Astrocyte (in vitro differentiated cells and primary cell): ENCODE measurements at regions not wholly inside any gene's neighbourhood (a gene's known extent, or its start where the extent isn't known, plus 50 kb on each side); places are given as distances from the start of the nearest gene placed in this dataset.

Source experiments
- DNase-seq: peaks from one replicate; pipeline ENCODE4 v3.0.0-alpha.2; 2010; ENCODE audit warnings: low read depth
- FAIRE-seq: peaks from 2 replicates; lab custom pipeline; 2011; peaks lifted over from hg19 to GRCh38; lab: Jason Lieb, UNC
- H2AFZ ChIP-seq: 2 replicates; pipeline ENCODE4 v1.6.0; 2012; ENCODE audit warnings: low read depth, low read length, inconsistent platforms
- H3K27ac ChIP-seq: 2 replicates; pipeline ENCODE4 v1.5.1; 2011; ENCODE audit warnings: low read depth, low read length, inconsistent platforms
- H3K27me3 ChIP-seq: 2 replicates; pipeline ENCODE4 v1.6.0; 2011; ENCODE audit warnings: low read length, inconsistent platforms; ENCODE audit not compliant: insufficient read depth
- H3K36me3 ChIP-seq: 2 replicates; pipeline ENCODE4 v1.5.1; 2011; ENCODE audit warnings: low read length, inconsistent platforms; ENCODE audit not compliant: insufficient read depth
- H3K4me1 ChIP-seq: 2 replicates; pipeline ENCODE4 v1.5.1; 2011; ENCODE audit warnings: low read length, inconsistent platforms; ENCODE audit not compliant: insufficient read depth
- H3K4me2 ChIP-seq: 2 replicates; pipeline ENCODE4 v1.6.0; 2012; ENCODE audit warnings: low read length, inconsistent platforms
- H3K4me3 ChIP-seq: 2 replicates; pipeline ENCODE4 v1.5.1; 2011; ENCODE audit warnings: low read depth, mild to moderate bottlenecking, low read length, inconsistent platforms; ENCODE audit not compliant: insufficient read depth
- H3K79me2 ChIP-seq: 2 replicates; pipeline ENCODE4 v1.6.0; 2012; ENCODE audit warnings: mild to moderate bottlenecking, low read length, inconsistent platforms; ENCODE audit not compliant: insufficient read depth
- H3K9ac ChIP-seq: 2 replicates; pipeline ENCODE4 v1.6.0; 2012; ENCODE audit warnings: mild to moderate bottlenecking, low read length, inconsistent platforms
- H3K9me3 ChIP-seq: 2 replicates; pipeline ENCODE4 v1.5.1; 2012; ENCODE audit warnings: low read depth, mild to moderate bottlenecking, low read length, inconsistent platforms; ENCODE audit not compliant: insufficient read depth
- H4K20me1 ChIP-seq: 2 replicates; pipeline ENCODE4 v1.6.0; 2012; ENCODE audit warnings: low read length, inconsistent platforms; ENCODE audit not compliant: insufficient read depth
- H3K27ac Mint-ChIP-seq: one replicate; pipeline ENCODE4 v1.8.0; 2021; ENCODE audit warnings: mild to moderate bottlenecking, mixed read lengths; ENCODE audit not compliant: unreplicated experiment
- H3K27me3 Mint-ChIP-seq: one replicate; pipeline ENCODE4 v1.8.0; 2021; ENCODE audit warnings: low read depth, mixed read lengths; ENCODE audit not compliant: unreplicated experiment
- H3K36me3 Mint-ChIP-seq: one replicate; pipeline ENCODE4 v1.8.0; 2021; ENCODE audit warnings: low read depth, mixed read lengths; ENCODE audit not compliant: unreplicated experiment
- H3K4me1 Mint-ChIP-seq: one replicate; pipeline ENCODE4 v1.8.0; 2021; ENCODE audit warnings: low read depth, mixed read lengths; ENCODE audit not compliant: unreplicated experiment
- H3K4me3 Mint-ChIP-seq: one replicate; pipeline ENCODE4 v1.8.0; 2021; ENCODE audit warnings: mild to moderate bottlenecking, moderate library complexity, mixed read lengths; ENCODE audit not compliant: unreplicated experiment
- H3K9me3 Mint-ChIP-seq: one replicate; pipeline ENCODE4 v1.8.0; 2021; ENCODE audit warnings: mild to moderate bottlenecking, mixed read lengths; ENCODE audit not compliant: unreplicated experiment
- CTCF ChIP-seq: IDR thresholded peaks from 2 replicates; pipeline ENCODE4 v1.5.1; 2011; ENCODE audit warnings: low read depth, mild to moderate bottlenecking, inconsistent platforms, low read length, moderate library complexity; ENCODE audit not compliant: insufficient read depth
- EZH2 ChIP-seq: IDR thresholded peaks from 2 replicates; pipeline ENCODE4 v1.6.1; 2012; ENCODE audit warnings: mild to moderate bottlenecking, low read length, inconsistent platforms; ENCODE audit not compliant: insufficient read depth

- no peaks in the 10 kb centered on the region for H3K4me1 ChIP-seq
- H3K4me2 ChIP-seq = peak overlapping the region; percentile 19
- H3K9me3 ChIP-seq = no peaks in the 10 kb centered on the region
- DNase-seq (peak; percentile 30), FAIRE-seq (no peak)
- TF ChIP-seq CTCF = no peak
- TF ChIP-seq EZH2 = no peak
- peaks cover 37% of the 10 kb centered on the region for H3K27me3 Mint-ChIP-seq
- H2AFZ ChIP-seq = peak overlapping the region; percentile 34
- H3K4me1 Mint-ChIP-seq = no peaks in the 10 kb centered on the region
- H3K36me3 ChIP-seq = no peaks in the 10 kb centered on the region
- H3K4me3 Mint-ChIP-seq = no peak overlapping the region
- H3K27me3 ChIP-seq = no peaks in the 10 kb centered on the region
- no peaks in the 10 kb centered on the region for H3K79me2 ChIP-seq
- H3K27ac Mint-ChIP-seq = no peak overlapping the region
- no peak overlapping the region for H3K9ac ChIP-seq
- peaks cover 3% of the 10 kb centered on the region for H3K36me3 Mint-ChIP-seq
- no peaks in the 10 kb centered on the region for H4K20me1 ChIP-seq
- H3K27ac ChIP-seq = no peak overlapping the region
- H3K9me3 Mint-ChIP-seq = peaks cover 4% of the 10 kb centered on the region
- no peak overlapping the region for H3K4me3 ChIP-seq
These were observed 203.8 kb upstream of the TMEM45B start for GRCh38 chr11:129611661-129612446.

GRCh38 chr11:129612447-129612961 is 203.1 kb upstream of the TMEM45B start:
- H4K20me1 ChIP-seq = no peaks in the 10 kb centered on the region
- TF ChIP-seq EZH2 (no peak), CTCF (no peak)
- no peak overlapping the region for H3K27ac ChIP-seq
- Mint-ChIP-seq H3K27me3 (peaks cover 39% of the 10 kb centered on the region), H3K4me3 (no peak overlapping the region), H3K4me1 (no peaks in the 10 kb centered on the region), H3K36me3 (peaks cover 3% of the 10 kb centered on the region), H3K27ac (no peak overlapping the region), H3K9me3 (peaks cover 4% of the 10 kb centered on the region)
- DNase-seq = no peak
- H3K4me1 ChIP-seq = no peaks in the 10 kb centered on the region
- peak overlapping the region; percentile 19 for H3K4me2 ChIP-seq
- H3K79me2 ChIP-seq = no peaks in the 10 kb centered on the region
- H3K4me3 ChIP-seq = no peak overlapping the region
- no peaks in the 10 kb centered on the region for H3K9me3 ChIP-seq
- H2AFZ ChIP-seq = no peak overlapping the region
- no peak overlapping the region for H3K9ac ChIP-seq
- H3K27me3 ChIP-seq = no peaks in the 10 kb centered on the region
- FAIRE-seq = no peak
- H3K36me3 ChIP-seq = no peaks in the 10 kb centered on the region

GRCh38 chr11:129613071-129613470 is 202.6 kb upstream of the TMEM45B start:
- peaks cover 4% of the 10 kb centered on the region for H3K9me3 Mint-ChIP-seq
- DNase-seq = peak; percentile 20

More at GRCh38 chr11:129613071-129613470, 202.6 kb upstream of the TMEM45B start:
- Mint-ChIP-seq H3K4me1 (no peaks in the 10 kb centered on the region), H3K4me3 (no peak overlapping the region), H3K36me3 (peaks cover 3% of the 10 kb centered on the region), H3K27me3 (peaks cover 41% of the 10 kb centered on the region), H3K27ac (no peak overlapping the region)
- FAIRE-seq = no peak
- Histone ChIP-seq H4K20me1 (no peaks in the 10 kb centered on the region), H3K36me3 (no peaks in the 10 kb centered on the region), H3K27ac (no peak overlapping the region), H3K9ac (no peak overlapping the region), H3K27me3 (peaks cover 2% of the 10 kb centered on the region), H2AFZ (no peak overlapping the region), H3K4me3 (no peak overlapping the region), H3K4me2 (no peak overlapping the region), H3K79me2 (no peaks in the 10 kb centered on the region), H3K4me1 (no peaks in the 10 kb centered on the region), H3K9me3 (no peaks in the 10 kb centered on the region)
- no peak for TF ChIP-seq EZH2
- TF ChIP-seq CTCF = no peak
